GM23338 (cell line): ENCODE measurements at regions not wholly inside any gene's neighbourhood (a gene's known extent, or its start where the extent isn't known, plus 50 kb on each side); places are given as distances from the start of the nearest gene placed in this dataset.

Experiments
- ATAC-seq: fragments of 200-7000 bp; cut with Tn5 transposase; 3 replicates; pipeline ENCODE4 v1.9.1; 2020
- DNase-seq: peaks from one replicate; pipeline ENCODE4 v3.0.0-alpha.2; 2015; ENCODE audit warnings: low spot score
- H2AFZ ChIP-seq: fragments of 200-600 bp; sonication (generic); 2 replicates; pipeline ENCODE4 v1.8.0; 2016; ENCODE audit warnings: antibody characterized with exemption, mild to moderate bottlenecking, moderate library complexity
- H3F3A ChIP-seq: fragments of 200-600 bp; sonication (generic); replicated peaks from 2 replicates; pipeline ENCODE4 v1.8.0; 2017; ENCODE audit warnings: antibody characterized with exemption, mixed run types, low read depth
- H3K27ac ChIP-seq: fragments of 200-600 bp; sonication (generic); 2 replicates; pipeline ENCODE4 v1.6.1; 2016; ENCODE audit warnings: low read depth
- H3K27me3 ChIP-seq: fragments of 200-600 bp; sonication (generic); 2 replicates; pipeline ENCODE4 v1.8.0; 2016; ENCODE audit warnings: mild to moderate bottlenecking, mixed run types, moderate library complexity; ENCODE audit not compliant: insufficient read depth
- H3K36me3 ChIP-seq: fragments of 200-600 bp; sonication (generic); 2 replicates; pipeline ENCODE4 v1.8.0; 2016; ENCODE audit warnings: mild to moderate bottlenecking; ENCODE audit not compliant: insufficient read depth
- H3K4me1 ChIP-seq: fragments of 200-600 bp; sonication (generic); 2 replicates; pipeline ENCODE4 v1.8.0; 2016; ENCODE audit warnings: mild to moderate bottlenecking, moderate library complexity; ENCODE audit not compliant: insufficient read depth
- H3K4me2 ChIP-seq: fragments of 200-600 bp; sonication (generic); 2 replicates; pipeline ENCODE4 v1.7.1; 2017; ENCODE audit warnings: mixed run types
- H3K4me3 ChIP-seq: fragments of 200-600 bp; sonication (generic); 2 replicates; pipeline ENCODE4 v1.6.1; 2016; ENCODE audit warnings: mixed run types
- H3K79me2 ChIP-seq: fragments of 200-600 bp; sonication (generic); replicated peaks from 2 replicates; pipeline ENCODE4 v1.8.0; 2017; ENCODE audit warnings: mild to moderate bottlenecking; ENCODE audit not compliant: insufficient read depth
- H3K9me2 ChIP-seq: fragments of 200-600 bp; sonication (generic); 2 replicates; pipeline ENCODE4 v1.8.0; 2017; ENCODE audit not compliant: insufficient read depth
- H4K20me1 ChIP-seq: fragments of 200-600 bp; sonication (generic); replicated peaks from 2 replicates; pipeline ENCODE4 v1.8.0; 2017; ENCODE audit warnings: mild to moderate bottlenecking; ENCODE audit not compliant: insufficient read depth
- H3K27ac Mint-ChIP-seq: 2 replicates; pipeline ENCODE4 v1.8.0; 2020; ENCODE audit warnings: inconsistent platforms, mild to moderate bottlenecking, moderate library complexity, mixed read lengths
- H3K27me3 Mint-ChIP-seq: 3 replicates; pipeline ENCODE4 v1.8.0; 2022; ENCODE audit warnings: low read depth, mild to moderate bottlenecking, moderate library complexity, mixed read lengths, inconsistent platforms; ENCODE audit not compliant: insufficient read depth, poor library complexity
- H3K36me3 Mint-ChIP-seq: 3 replicates; pipeline ENCODE4 v1.8.0; 2021; ENCODE audit warnings: low read depth, mild to moderate bottlenecking, inconsistent platforms, moderate library complexity, mixed read lengths
- H3K4me1 Mint-ChIP-seq: 3 replicates; pipeline ENCODE4 v1.8.0; 2020; ENCODE audit warnings: mild to moderate bottlenecking, inconsistent platforms, mixed read lengths
- H3K4me3 Mint-ChIP-seq: 3 replicates; pipeline ENCODE4 v1.8.0; 2021; ENCODE audit warnings: moderate library complexity, mild to moderate bottlenecking, inconsistent platforms, mixed read lengths
- H3K9me3 Mint-ChIP-seq: 3 replicates; pipeline ENCODE4 v1.8.0; 2020; ENCODE audit warnings: moderate library complexity, mild to moderate bottlenecking, inconsistent platforms, mixed read lengths
- CREB1 ChIP-seq: fragments of 250-450 bp; sonication (Bioruptor Pico); IDR thresholded peaks from 2 replicates; pipeline ENCODE4 v1.5.0; 2020; ENCODE audit warnings: low read depth, mild to moderate bottlenecking, moderate library complexity
- CTCF ChIP-seq, 2 experiments: fragments of 200-600 bp in 1 of 2; sonication (generic) in 1 of 2; conservative IDR thresholded peaks; 2 replicates each; pipeline versions ENCODE4 v1.5.1 to v1.6.1; 2016 to 2017; ENCODE audit warnings: antibody characterized with exemption in 2 of 2, low read depth in 2 of 2, mild to moderate bottlenecking in 2 of 2, moderate library complexity in 1 of 2
- ETS1 ChIP-seq: IDR thresholded peaks from 2 replicates; pipeline ENCODE4 v1.6.1; 2016; ENCODE audit warnings: antibody characterized with exemption
- JUNB ChIP-seq: IDR thresholded peaks from one replicate; pipeline ENCODE4 v1.6.1; 2016; ENCODE audit warnings: antibody characterized with exemption; ENCODE audit not compliant: unreplicated experiment
- POLR2AphosphoS5 ChIP-seq: IDR thresholded peaks from 2 replicates; pipeline ENCODE4 v1.6.1; 2016; ENCODE audit warnings: antibody characterized with exemption, low read depth
- STAT1 ChIP-seq: IDR thresholded peaks from one replicate; pipeline ENCODE4 v1.6.1; 2016; ENCODE audit warnings: antibody characterized with exemption; ENCODE audit not compliant: unreplicated experiment
- ZNF114 ChIP-seq: fragments of 250-450 bp; sonication (Bioruptor Pico); IDR thresholded peaks from 2 replicates; pipeline ENCODE4 v1.5.0; 2020; ENCODE audit warnings: mild to moderate bottlenecking, moderate library complexity
- ZNF331 ChIP-seq: fragments of 250-450 bp; sonication (Bioruptor Pico); IDR thresholded peaks from 2 replicates; pipeline ENCODE4 v1.5.0; 2020; ENCODE audit warnings: low read depth, mild to moderate bottlenecking, moderate library complexity
- ZNF462 ChIP-seq: fragments of 250-450 bp; sonication (Bioruptor Pico); IDR thresholded peaks from 2 replicates; pipeline ENCODE4 v1.5.0; 2020; ENCODE audit warnings: mild to moderate bottlenecking, moderate library complexity

GRCh38 chr7:131057015-131057793, 270.5 kb upstream of the MKLN1 start:
- H3K27ac Mint-ChIP-seq: no peak overlapping the region
- Histone ChIP-seq H3K4me3 (no peak overlapping the region), H3K36me3 (no peaks in the 10 kb centered on the region; the same call in 1 of the 2 replicates), H3K79me2 (peaks cover 13% of the 10 kb centered on the region), H3K27ac (no peak overlapping the region), H3F3A (no peaks in the 10 kb centered on the region), H4K20me1 (no peaks in the 10 kb centered on the region), H3K27me3 (no peaks in the 10 kb centered on the region), H3K4me1 (no peaks in the 10 kb centered on the region), H3K9me2 (no peaks in the 10 kb centered on the region), H3K4me2 (no peak overlapping the region), H2AFZ (no peak overlapping the region)
- no peak for ATAC-seq
- no peaks in the 10 kb centered on the region; the same call in 2 of the 3 replicates for H3K4me1 Mint-ChIP-seq
- peaks cover 30% of the 10 kb centered on the region for H3K9me3 Mint-ChIP-seq
- peaks cover 2% of the 10 kb centered on the region for H3K27me3 Mint-ChIP-seq
- no peak overlapping the region for H3K4me3 Mint-ChIP-seq
- peaks cover 49% of the 10 kb centered on the region for H3K36me3 Mint-ChIP-seq
- DNase-seq: no peak
- TF ChIP-seq STAT1 (no peak), ETS1 (no peak), CTCF (conservative IDR thresholded peaks at IDR 0.05; ENCODE audit: low read depth in 2 of 2) (no peak), CREB1 (CRISPR knock-in tag) (no peak), POLR2AphosphoS5 (no peak), ZNF331 (no peak)

GRCh38 chr7:131057794-131058070, 269.9 kb upstream of the MKLN1 start:
- no peak for ATAC-seq
- Histone ChIP-seq H3F3A (no peaks in the 10 kb centered on the region), H3K27me3 (no peaks in the 10 kb centered on the region), H3K4me3 (no peak overlapping the region), H3K4me1 (no peaks in the 10 kb centered on the region), H3K4me2 (no peak overlapping the region), H3K27ac (no peak overlapping the region), H3K36me3 (no peaks in the 10 kb centered on the region; the same call in 1 of the 2 replicates), H3K79me2 (peaks cover 13% of the 10 kb centered on the region), H2AFZ (no peak overlapping the region), H4K20me1 (no peaks in the 10 kb centered on the region), H3K9me2 (no peaks in the 10 kb centered on the region)
- Mint-ChIP-seq H3K9me3 (peaks cover 30% of the 10 kb centered on the region), H3K4me1 (no peaks in the 10 kb centered on the region; the same call in 2 of the 3 replicates), H3K27ac (no peak overlapping the region), H3K36me3 (peaks cover 49% of the 10 kb centered on the region), H3K4me3 (no peak overlapping the region), H3K27me3 (peaks cover 2% of the 10 kb centered on the region)
- no peak for DNase-seq
- TF ChIP-seq ZNF462 (CRISPR knock-in tag) (no peak), JUNB (no peak), POLR2AphosphoS5 (no peak), STAT1 (no peak), ZNF114 (CRISPR knock-in tag) (no peak)
